Medulla oblongata (tissue), 1 donor: ENCODE measurements at regions not wholly inside any gene's neighbourhood (a gene's known extent, or its start where the extent isn't known, plus 50 kb on each side); places are given as distances from the start of the nearest gene placed in this dataset.
"Not testable (repeated sequence)": the region's sequence is repeated elsewhere in the genome, so short reads cannot be mapped to it uniquely, and the experiment has no call there.

ENCODE experiments used
- DNase-seq: peaks from one replicate; pipeline ENCODE4 v3.0.0-alpha.2; 2015; ENCODE audit errors: extremely low spot score

GRCh38 chrX:109782994-109783700, 50.1 kb upstream of the ACSL4 start:
- no peak for DNase-seq

DNA sequence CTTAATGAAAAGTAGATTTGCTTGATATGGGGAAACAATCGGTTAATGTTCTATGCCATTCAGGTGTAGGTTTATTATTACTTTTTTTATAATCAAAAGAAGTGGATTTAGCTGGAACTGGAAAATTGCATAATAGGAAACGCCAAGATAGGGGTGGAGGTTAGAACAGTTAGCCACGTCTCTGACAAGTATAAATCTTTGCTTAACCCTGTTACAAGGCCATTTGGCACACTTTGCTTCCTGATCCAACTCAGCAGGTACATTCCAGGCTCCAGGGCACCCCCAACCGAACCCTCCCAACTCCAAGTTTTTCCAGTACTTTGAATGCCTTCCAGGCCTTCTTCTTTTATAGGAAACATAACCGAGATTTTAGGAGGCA, 50.6 kb upstream of the ACSL4 start:
- no peak for DNase-seq

DNA sequence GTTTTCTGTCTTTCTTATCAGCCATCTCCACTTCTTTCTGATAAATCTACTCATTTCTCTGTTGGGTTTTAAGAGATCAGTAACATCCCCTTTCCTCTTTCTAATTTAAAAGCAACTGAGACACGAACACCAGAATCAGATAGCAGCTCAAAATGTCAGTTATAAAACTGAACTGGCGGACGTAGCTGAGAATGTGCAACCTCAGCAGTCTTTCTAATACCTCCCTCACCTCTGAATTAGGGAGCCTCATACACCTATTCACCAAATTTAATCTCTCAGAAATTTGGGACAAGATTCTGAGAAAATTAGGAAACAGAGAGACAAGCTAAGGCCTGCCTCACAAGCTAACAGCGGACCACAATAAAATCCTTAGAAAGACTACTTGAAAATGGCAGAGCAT, 52.0 kb upstream of the ACSL4 start:
- DNase-seq: no peak

- not testable (repeated sequence) for DNase-seq
These were observed 57.5 kb upstream of the ACSL4 start for GRCh38 chrX:109790511-109790910.

DNA sequence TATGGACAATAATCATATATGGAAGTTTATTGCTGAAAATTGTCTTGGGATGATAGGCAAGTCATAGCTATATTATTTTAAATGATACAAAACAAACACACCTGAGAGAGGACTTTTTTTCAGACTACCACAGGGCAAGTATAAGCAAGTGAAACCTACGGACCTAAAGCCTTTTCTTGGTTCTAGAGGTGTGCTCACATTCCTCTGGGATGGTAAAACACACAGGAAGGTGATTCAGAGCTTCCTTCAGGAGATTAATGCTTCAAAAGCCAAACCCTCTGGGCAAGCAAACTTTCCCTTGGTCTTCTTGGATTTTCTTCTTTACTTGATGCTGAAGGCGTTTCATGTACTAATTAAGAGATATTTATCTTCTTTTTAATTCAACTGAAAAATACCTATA, 60.1 kb upstream of the ACSL4 start:
- DNase-seq: no peak

DNA sequence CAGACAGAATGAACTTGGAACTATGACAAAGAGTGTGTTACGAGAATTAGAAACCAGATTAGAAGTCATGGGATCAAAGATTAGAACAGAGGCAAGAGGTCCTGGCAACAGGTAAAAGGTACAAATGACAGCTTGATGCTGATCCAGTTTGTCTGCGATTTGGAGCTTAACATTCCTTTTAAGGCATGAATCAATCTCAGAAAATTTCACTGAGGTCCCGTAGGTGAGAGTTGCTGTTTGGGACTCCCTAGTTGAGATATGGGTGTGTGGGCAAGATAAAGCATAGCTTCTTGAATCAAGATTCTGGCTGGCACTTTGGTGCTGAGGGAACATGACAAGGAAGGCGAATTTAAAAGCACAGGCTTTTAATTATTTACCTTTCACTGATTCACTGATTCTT, 62.6 kb upstream of the ACSL4 start:
- no peak for DNase-seq

DNA sequence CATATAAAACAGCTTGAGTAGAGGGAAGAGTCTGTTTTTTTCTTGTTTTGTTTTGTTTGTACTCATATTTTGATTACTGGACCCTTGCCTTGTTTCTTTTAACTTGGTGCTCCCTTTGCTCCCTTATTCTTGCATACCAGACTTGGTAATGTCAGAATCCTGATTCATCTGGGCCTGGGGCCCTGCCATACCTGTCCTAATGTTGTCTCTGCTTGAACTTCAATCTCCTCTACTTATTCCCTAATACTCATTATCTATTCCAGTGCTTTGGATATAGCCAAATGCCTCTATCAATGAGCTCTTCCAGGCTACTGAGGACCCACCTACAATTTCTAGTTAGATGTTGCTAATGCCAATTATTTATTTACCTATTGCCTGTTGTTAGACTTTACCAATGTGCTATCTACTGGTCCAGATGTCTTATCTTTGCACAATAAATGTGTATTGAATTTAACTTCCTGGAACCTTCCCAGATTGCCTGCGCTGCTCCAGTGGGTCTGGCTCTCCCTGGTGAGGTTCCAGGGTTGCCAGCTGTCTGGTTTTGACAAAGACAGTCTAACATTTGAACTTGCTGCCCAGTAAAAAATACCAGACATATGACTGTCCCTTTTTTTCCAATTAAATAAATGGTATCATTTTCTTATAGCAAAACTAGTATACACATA, 64.4 kb upstream of the ACSL4 start:
- no peak for DNase-seq

- DNase-seq: no peak
These were observed 79.2 kb upstream of the ACSL4 start for GRCh38 chrX:109812236-109812635.

GRCh38 chrX:109813236-109813635, 80.2 kb upstream of the ACSL4 start:
- DNase-seq: no peak

- DNase-seq: no peak
These were observed 85.9 kb upstream of the ACSL4 start for GRCh38 chrX:109818976-109819375.

DNA sequence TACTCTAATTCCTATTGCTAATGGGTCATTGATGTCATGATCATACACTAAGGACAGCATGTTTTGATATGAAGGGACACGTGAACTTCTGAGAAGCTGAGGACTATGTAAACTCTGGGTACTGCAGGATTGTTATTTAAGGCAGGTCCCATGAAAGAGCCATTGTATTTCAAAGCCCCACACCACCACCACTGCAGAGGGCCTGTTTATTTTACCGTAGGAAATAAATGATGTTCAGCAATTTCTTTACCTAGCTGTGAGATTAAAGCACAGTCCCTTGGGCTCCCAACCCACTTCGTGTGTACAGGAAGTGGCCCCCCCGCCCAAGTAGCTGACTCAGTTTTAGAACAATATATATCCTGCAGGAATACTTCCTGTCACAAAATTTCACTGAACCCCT, 89.8 kb upstream of the ACSL4 start:
- DNase-seq: no peak

- DNase-seq: no peak
These were observed 94.1 kb upstream of the ACSL4 start for GRCh38 chrX:109826954-109827708.

- DNase-seq: no peak
These were observed 94.7 kb upstream of the ACSL4 start for GRCh38 chrX:109827772-109828171.

DNA sequence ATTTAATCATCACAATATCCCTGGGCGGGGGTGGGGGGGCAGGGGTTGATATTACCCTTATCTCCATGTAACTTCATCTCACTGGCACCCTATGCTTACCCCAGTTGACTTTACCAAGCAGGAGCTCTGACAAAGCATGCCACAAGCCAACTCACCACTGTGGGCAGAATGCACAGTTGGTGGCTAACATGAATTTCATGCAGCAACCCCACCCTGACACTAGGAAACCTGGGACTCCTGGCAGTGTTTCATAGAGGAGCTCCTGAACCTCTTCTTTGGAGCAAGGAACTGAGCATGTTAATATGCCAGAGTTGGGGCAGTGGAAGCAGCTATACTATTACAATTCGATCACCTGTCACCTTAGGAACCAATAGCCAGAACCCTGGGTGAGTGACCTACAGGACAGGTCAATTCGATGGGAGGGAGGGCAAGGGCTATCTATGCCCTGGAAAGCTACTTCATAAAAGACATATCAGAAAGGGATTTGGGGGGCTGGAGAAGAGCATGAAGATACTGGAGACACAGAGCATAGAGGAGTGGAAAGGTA, 97.2 kb upstream of the ACSL4 start:
- no peak for DNase-seq

DNA sequence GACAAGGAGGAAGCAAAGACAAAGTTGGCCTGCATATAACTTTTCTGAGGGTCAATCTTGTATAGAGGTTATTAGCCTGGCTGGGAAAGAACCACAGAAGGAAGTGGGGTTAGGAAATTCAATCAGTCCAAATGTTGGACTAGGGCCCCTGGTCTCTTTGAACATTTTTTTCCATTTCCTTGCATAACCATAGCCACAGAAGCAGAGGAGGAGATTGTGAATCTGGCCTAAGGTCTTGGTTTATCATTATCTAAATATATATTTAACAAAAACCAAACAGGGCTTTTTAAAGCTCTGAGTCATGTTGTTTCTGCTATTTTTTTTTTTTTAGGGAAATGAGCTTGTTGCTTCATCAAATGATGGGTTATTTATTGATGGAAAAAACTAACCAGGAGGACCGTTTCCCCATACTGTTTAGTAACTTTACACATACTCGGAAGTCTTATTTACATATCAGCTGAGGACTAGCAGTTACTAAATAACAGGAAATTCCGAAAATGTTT, 97.7 kb upstream of the ACSL4 start:
- no peak for DNase-seq

- no peak for DNase-seq
These were observed 98.4 kb upstream of the ACSL4 start for GRCh38 chrX:109831326-109831985.

GRCh38 chrX:109839694-109840567, 106.9 kb upstream of the ACSL4 start:
- DNase-seq: peak; percentile 14

GRCh38 chrX:109840585-109840984, 107.5 kb upstream of the ACSL4 start:
- peak; percentile 48 for DNase-seq

DNA sequence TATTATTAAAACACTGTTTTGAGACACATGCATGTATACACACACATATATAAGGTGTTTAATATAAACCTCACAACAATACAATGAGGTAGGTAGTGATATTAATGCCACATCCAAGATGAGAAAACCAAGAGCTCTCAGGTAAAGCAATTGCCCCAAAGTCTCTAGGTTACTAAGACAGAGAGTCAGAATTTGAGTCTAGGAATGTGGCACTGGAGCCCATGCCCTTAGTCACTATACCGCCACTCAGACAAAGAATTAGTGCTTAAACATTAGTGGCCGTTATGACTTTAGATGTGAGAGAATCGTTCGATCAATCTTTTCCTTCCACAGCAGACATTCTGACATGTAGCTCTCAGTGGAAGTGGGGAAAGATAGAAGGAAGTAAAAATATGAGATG, 108.2 kb upstream of the ACSL4 start:
- DNase-seq: no peak

DNA sequence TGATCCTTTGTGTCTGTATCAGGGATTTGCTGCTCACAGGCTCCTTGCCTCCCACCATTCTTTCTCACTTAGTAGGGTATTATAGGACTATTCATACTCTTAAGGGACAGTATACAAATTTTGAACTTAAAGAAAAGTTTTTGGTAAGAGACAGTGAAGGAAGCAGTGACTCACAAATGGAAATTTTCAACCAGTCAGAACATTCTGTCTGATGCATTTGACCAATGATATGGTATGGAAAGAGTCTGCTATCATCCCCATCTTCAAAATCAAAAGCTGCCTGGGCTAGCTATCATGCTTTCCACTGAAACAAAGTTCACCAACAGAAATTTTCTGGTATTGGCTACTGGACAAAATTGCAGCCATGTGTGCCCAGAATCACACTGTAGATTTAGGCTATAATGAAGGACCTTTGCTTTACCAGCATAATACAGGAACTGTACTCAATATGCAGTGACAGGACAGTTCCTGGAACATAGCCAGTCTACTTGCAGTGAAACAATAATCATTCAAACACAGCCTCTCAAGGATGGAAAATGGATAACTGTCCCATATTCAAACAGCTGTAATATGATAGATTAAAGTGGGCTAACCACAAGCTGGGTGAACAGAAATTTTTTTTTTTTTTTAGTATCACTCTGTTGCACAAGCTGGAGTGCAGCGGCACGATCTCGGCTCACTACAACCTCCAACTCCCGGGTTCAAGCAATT, 109.0 kb upstream of the ACSL4 start:
- no peak for DNase-seq
